Endodermal cell (in vitro differentiated cells): ENCODE measurements at regions not wholly inside any gene's neighbourhood (a gene's known extent, or its start where the extent isn't known, plus 50 kb on each side); places are given as distances from the start of the nearest gene placed in this dataset.

Experiments used
- DNase-seq: peaks from one replicate; pipeline ENCODE4 v3.0.0-alpha.2; 2017
- H3K27ac ChIP-seq: 2 replicates; pipeline ENCODE4 v1.5.1; 2013; ENCODE audit warnings: mild to moderate bottlenecking, low read depth, low read length, moderate library complexity
- H3K27me3 ChIP-seq: 2 replicates; pipeline ENCODE4 v1.6.1; 2013; ENCODE audit warnings: mild to moderate bottlenecking, low read length, moderate library complexity; ENCODE audit not compliant: insufficient read depth, control insufficient read depth, poor library complexity, severe bottlenecking
- H3K36me3 ChIP-seq: 2 replicates; pipeline ENCODE4 v1.7.0; 2013; ENCODE audit warnings: mild to moderate bottlenecking, low read length, moderate library complexity; ENCODE audit not compliant: control insufficient read depth, insufficient read depth
- H3K4me1 ChIP-seq: one replicate; pipeline ENCODE4 v1.7.0; 2013; ENCODE audit warnings: low read length; ENCODE audit not compliant: control insufficient read depth, insufficient read depth
- H3K4me3 ChIP-seq: 2 replicates; pipeline ENCODE4 v1.5.1; 2013; ENCODE audit warnings: mild to moderate bottlenecking, low read length, moderate library complexity
- H3K9ac ChIP-seq: 2 replicates; pipeline ENCODE4 v1.6.1; 2013; ENCODE audit warnings: mild to moderate bottlenecking, low read length, moderate library complexity; ENCODE audit not compliant: poor library complexity, severe bottlenecking; ENCODE audit errors: extremely low read depth
- H3K9me3 ChIP-seq: 2 replicates; pipeline ENCODE4 v1.6.1; 2013; ENCODE audit warnings: mild to moderate bottlenecking, low read length, moderate library complexity; ENCODE audit not compliant: control insufficient read depth
- H3K27ac Mint-ChIP-seq: 2 replicates; pipeline ENCODE4 v1.8.0; 2020; ENCODE audit warnings: mixed read lengths
- H3K27me3 Mint-ChIP-seq: 2 replicates; pipeline ENCODE4 v1.8.0; 2021; ENCODE audit warnings: mild to moderate bottlenecking, mixed read lengths; ENCODE audit not compliant: insufficient read depth
- H3K36me3 Mint-ChIP-seq: 2 replicates; pipeline ENCODE4 v1.8.0; 2020; ENCODE audit warnings: low read depth, mixed read lengths
- H3K4me1 Mint-ChIP-seq: 2 replicates; pipeline ENCODE4 v1.8.0; 2020; ENCODE audit warnings: mixed read lengths
- H3K4me3 Mint-ChIP-seq: 2 replicates; pipeline ENCODE4 v1.8.0; 2020; ENCODE audit warnings: mild to moderate bottlenecking, moderate library complexity, mixed read lengths
- H3K9me3 Mint-ChIP-seq: 2 replicates; pipeline ENCODE4 v1.8.0; 2020; ENCODE audit warnings: mild to moderate bottlenecking, mixed read lengths
- CTCF ChIP-seq: fragments of 200-600 bp; sonication (generic); conservative IDR thresholded peaks from 2 replicates; pipeline ENCODE4 v1.5.0; 2021; ENCODE audit warnings: antibody characterized with exemption, mild to moderate bottlenecking
- WGBS, 2 experiments: methylation state at CpG; one replicate each; pipeline versions ENCODE4 v1.1.5 to v1.1.7; 2013; ENCODE audit warnings: missing lambda C conversion rate in 2 of 2, mixed read lengths in 1 of 2; ENCODE audit not compliant: insufficient coverage in 1 of 2, insufficient read length in 1 of 2; 5-methylcytosine and 5-hydroxymethylcytosine counted together

- Histone ChIP-seq H3K4me3 (no peak overlapping the region), H3K9me3 (peaks cover 34% of the 10 kb centered on the region), H3K9ac (no peak overlapping the region), H3K27ac (no peak overlapping the region), H3K4me1 (no peaks in the 10 kb centered on the region), H3K27me3 (no peaks in the 10 kb centered on the region), H3K36me3 (no peaks in the 10 kb centered on the region)
- no peak for TF ChIP-seq CTCF
- no peak overlapping the region for H3K27ac Mint-ChIP-seq
- no peaks in the 10 kb centered on the region for H3K4me1 Mint-ChIP-seq
- no peak for DNase-seq
- H3K9me3 Mint-ChIP-seq = peaks cover 19% of the 10 kb centered on the region
- WGBS, 2 experiments = 90 to 100% methylated on average over 1 to 3 of the region's 4 CpGs
- H3K4me3 Mint-ChIP-seq = no peak overlapping the region
- no peaks in the 10 kb centered on the region for H3K27me3 Mint-ChIP-seq
- H3K36me3 Mint-ChIP-seq = no peaks in the 10 kb centered on the region
Observed at GRCh38 chr12:30345744-30346471, 349.8 kb downstream of the IPO8 start.

GRCh38 chr12:30330565-30330964 lies 365.1 kb downstream of the IPO8 start:
- Histone ChIP-seq H3K27ac (no peak overlapping the region), H3K36me3 (no peaks in the 10 kb centered on the region), H3K27me3 (no peaks in the 10 kb centered on the region), H3K9ac (no peak overlapping the region), H3K4me1 (no peaks in the 10 kb centered on the region), H3K4me3 (no peak overlapping the region), H3K9me3 (peaks cover 6% of the 10 kb centered on the region)
- Mint-ChIP-seq H3K4me3 (no peak overlapping the region), H3K27me3 (no peaks in the 10 kb centered on the region), H3K4me1 (peaks cover 17% of the 10 kb centered on the region), H3K27ac (no peak overlapping the region), H3K36me3 (no peaks in the 10 kb centered on the region), H3K9me3 (no peaks in the 10 kb centered on the region)
- no peak for TF ChIP-seq CTCF
- DNase-seq = no peak

GRCh38 chr12:30329281-30329680 lies 366.4 kb downstream of the IPO8 start:
- no peak for TF ChIP-seq CTCF
- no peak for DNase-seq

More at GRCh38 chr12:30329281-30329680, 366.4 kb downstream of the IPO8 start:
- Histone ChIP-seq H3K27ac (no peak overlapping the region), H3K9ac (no peak overlapping the region), H3K36me3 (no peaks in the 10 kb centered on the region), H3K9me3 (peaks cover 6% of the 10 kb centered on the region), H3K4me3 (no peak overlapping the region), H3K4me1 (no peaks in the 10 kb centered on the region), H3K27me3 (no peaks in the 10 kb centered on the region)
- Mint-ChIP-seq H3K27me3 (no peaks in the 10 kb centered on the region), H3K27ac (no peak overlapping the region), H3K36me3 (no peaks in the 10 kb centered on the region), H3K4me1 (peaks cover 17% of the 10 kb centered on the region), H3K9me3 (peaks cover 3% of the 10 kb centered on the region), H3K4me3 (no peak overlapping the region)
- WGBS, 2 experiments = 97 to 100% methylated on average over 1 to 2 of the region's 2 CpGs
